RWPE2 (cell line): ENCODE measurements at regions not wholly inside any gene's neighbourhood (a gene's known extent, or its start where the extent isn't known, plus 50 kb on each side); places are given as distances from the start of the nearest gene placed in this dataset.
"Not testable (repeated sequence)": the region's sequence is repeated elsewhere in the genome, so short reads cannot be mapped to it uniquely, and the experiment has no call there.

Experiments used
- ATAC-seq: fragments of 200-7000 bp; cut with Tn5 transposase; 3 replicates; pipeline ENCODE4 v1.9.1; 2021; ENCODE audit warnings: low read depth
- DNase-seq: peaks from one replicate; pipeline ENCODE4 v3.0.0-alpha.2; 2020; ENCODE audit warnings: low spot score
- H3K27ac ChIP-seq: fragments of 450-650 bp; 2 replicates; pipeline ENCODE4 v1.5.1; 2017; ENCODE audit warnings: mild to moderate bottlenecking; ENCODE audit not compliant: poor library complexity, severe bottlenecking
- H3K27me3 ChIP-seq: fragments of 250-450 bp; sonication (Bioruptor Pico); 2 replicates; pipeline ENCODE4 v1.5.1; 2021; ENCODE audit warnings: mild to moderate bottlenecking, moderate library complexity; ENCODE audit not compliant: insufficient read depth, poor library complexity, severe bottlenecking
- H3K36me3 ChIP-seq: fragments of 250-450 bp; sonication (Bioruptor Pico); 2 replicates; pipeline ENCODE4 v1.5.1; 2020; ENCODE audit warnings: low read depth, mild to moderate bottlenecking, moderate library complexity
- H3K4me1 ChIP-seq: fragments of 250-450 bp; sonication (Bioruptor Pico); 2 replicates; pipeline ENCODE4 v1.5.1; 2021; ENCODE audit warnings: mild to moderate bottlenecking, moderate library complexity; ENCODE audit not compliant: insufficient read depth, poor library complexity, severe bottlenecking
- H3K4me3 ChIP-seq: fragments of 250-450 bp; sonication (Bioruptor Pico); 2 replicates; pipeline ENCODE4 v1.5.1; 2021; ENCODE audit warnings: mild to moderate bottlenecking, moderate library complexity; ENCODE audit not compliant: severe bottlenecking
- H3K9me3 ChIP-seq: fragments of 250-450 bp; sonication (Bioruptor Pico); 2 replicates; pipeline ENCODE4 v1.5.1; 2021; ENCODE audit warnings: mild to moderate bottlenecking, moderate library complexity; ENCODE audit not compliant: severe bottlenecking
- CTCF ChIP-seq: fragments of 450-650 bp; IDR thresholded peaks from one replicate; pipeline ENCODE4 v1.5.1; 2017; ENCODE audit warnings: mild to moderate bottlenecking, moderate library complexity; ENCODE audit not compliant: poor library complexity, severe bottlenecking

GRCh38 chr2:53334610-53335009 is 433.0 kb upstream of the CHAC2 start:
- TF ChIP-seq CTCF: no peak
- Histone ChIP-seq H3K9me3 (no peaks in the 10 kb centered on the region), H3K4me1 (no peaks in the 10 kb centered on the region), H3K27me3 (no peaks in the 10 kb centered on the region), H3K27ac (no peak overlapping the region), H3K36me3 (no peaks in the 10 kb centered on the region), H3K4me3 (no peak overlapping the region)
- ATAC-seq: no peak
- DNase-seq: no peak

- H3K4me1 ChIP-seq: no peaks in the 10 kb centered on the region
- DNase-seq (no peak), ATAC-seq (no peak)
- no peak for TF ChIP-seq CTCF
- H3K27ac ChIP-seq: no peak overlapping the region
- no peaks in the 10 kb centered on the region for H3K36me3 ChIP-seq
- no peaks in the 10 kb centered on the region for H3K9me3 ChIP-seq
- H3K4me3 ChIP-seq: no peak overlapping the region
- no peaks in the 10 kb centered on the region for H3K27me3 ChIP-seq
These were observed 435.9 kb upstream of the CHAC2 start for GRCh38 chr2:53331667-53332066.

- TF ChIP-seq CTCF: no peak
- Histone ChIP-seq H3K27ac (no peak overlapping the region), H3K27me3 (no peaks in the 10 kb centered on the region), H3K4me3 (no peak overlapping the region), H3K9me3 (no peaks in the 10 kb centered on the region), H3K36me3 (no peaks in the 10 kb centered on the region), H3K4me1 (peaks cover 16% of the 10 kb centered on the region)
- DNase-seq (no peak), ATAC-seq (peak; percentile 36; the same call in 1 of the 3 replicates)
These were observed 449.7 kb upstream of the CHAC2 start for GRCh38 chr2:53317861-53318260.

- TF ChIP-seq CTCF: no peak
These were observed 452.5 kb upstream of the CHAC2 start for GRCh38 chr2:53315149-53315548.

GRCh38 chr2:53314718-53315117 is 452.9 kb upstream of the CHAC2 start:
- ATAC-seq (no peak), DNase-seq (no peak)
- Histone ChIP-seq H3K4me1 (peaks cover 26% of the 10 kb centered on the region), H3K27me3 (no peaks in the 10 kb centered on the region), H3K27ac (no peak overlapping the region), H3K9me3 (no peaks in the 10 kb centered on the region), H3K36me3 (no peaks in the 10 kb centered on the region), H3K4me3 (no peak overlapping the region)
- no peak for TF ChIP-seq CTCF

More at GRCh38 chr2:53315149-53315548, 452.5 kb upstream of the CHAC2 start:
- ATAC-seq (no peak), DNase-seq (no peak)
- H3K4me1 ChIP-seq: peaks cover 26% of the 10 kb centered on the region
- no peak overlapping the region for H3K27ac ChIP-seq
- no peaks in the 10 kb centered on the region for H3K9me3 ChIP-seq
- H3K36me3 ChIP-seq: no peaks in the 10 kb centered on the region
- H3K27me3 ChIP-seq: no peaks in the 10 kb centered on the region
- H3K4me3 ChIP-seq: no peak overlapping the region

GRCh38 chr2:53313644-53314043 is 454.0 kb upstream of the CHAC2 start:
- not testable (repeated sequence) for H3K4me3 ChIP-seq, DNase-seq, H3K9me3 ChIP-seq, H3K36me3 ChIP-seq, H3K27me3 ChIP-seq, ATAC-seq
- H3K27ac ChIP-seq: peak overlapping the region; percentile 54
- H3K4me1 ChIP-seq: peaks cover 26% of the 10 kb centered on the region
